Occipital lobe (tissue), 1 donor: ENCODE measurements at regions not wholly inside any gene's neighbourhood (a gene's known extent, or its start where the extent isn't known, plus 50 kb on each side); places are given as distances from the start of the nearest gene placed in this dataset.
"Not testable (repeated sequence)": the region's sequence is repeated elsewhere in the genome, so short reads cannot be mapped to it uniquely, and the experiment has no call there.

ENCODE experiments used
- DNase-seq: peaks from one replicate; lab custom pipeline; 2025; lab: John Stamatoyannopoulos, UW

GRCh38 chr9:31032206-31032605 is 1352.2 kb upstream of the ACO1 start:
- DNase-seq: no peak

- DNase-seq: no peak
Measured at GRCh38 chr9:31034311-31034710, 1350.1 kb upstream of the ACO1 start.

- DNase-seq: no peak
Measured at GRCh38 chr9:31040564-31040963, 1343.9 kb upstream of the ACO1 start.

GRCh38 chr9:31045810-31046209 is 1338.6 kb upstream of the ACO1 start:
- DNase-seq: no peak

- DNase-seq: not testable (repeated sequence)
Measured at GRCh38 chr9:31061592-31061991, 1322.9 kb upstream of the ACO1 start.

GRCh38 chr9:31065691-31066090 is 1318.8 kb upstream of the ACO1 start:
- no peak for DNase-seq

GRCh38 chr9:31067418-31067817 is 1317.0 kb upstream of the ACO1 start:
- no peak for DNase-seq

- DNase-seq: no peak
Measured at GRCh38 chr9:31071606-31072286, 1312.7 kb upstream of the ACO1 start.

- DNase-seq: no peak
Measured at GRCh38 chr9:31078175-31078574, 1306.3 kb upstream of the ACO1 start.

GRCh38 chr9:31084350-31084749 is 1300.1 kb upstream of the ACO1 start:
- no peak for DNase-seq

GRCh38 chr9:31089549-31090221 is 1294.8 kb upstream of the ACO1 start:
- DNase-seq: no peak

GRCh38 chr9:31100311-31100710 is 1284.1 kb upstream of the ACO1 start:
- no peak for DNase-seq

- no peak for DNase-seq
Measured at GRCh38 chr9:31103836-31104235, 1280.6 kb upstream of the ACO1 start.

GRCh38 chr9:31104249-31104648 is 1280.2 kb upstream of the ACO1 start:
- no peak for DNase-seq

- DNase-seq: no peak
Measured at GRCh38 chr9:31112491-31112890, 1272.0 kb upstream of the ACO1 start.

GRCh38 chr9:31114346-31114745 is 1270.1 kb upstream of the ACO1 start:
- no peak for DNase-seq

- no peak for DNase-seq
Measured at GRCh38 chr9:31119890-31120454, 1264.5 kb upstream of the ACO1 start.

GRCh38 chr9:31124389-31124788 is 1260.1 kb upstream of the ACO1 start:
- DNase-seq: no peak

- no peak for DNase-seq
Measured at GRCh38 chr9:31135567-31135966, 1248.9 kb upstream of the ACO1 start.

GRCh38 chr9:31136524-31136923 is 1247.9 kb upstream of the ACO1 start:
- DNase-seq: no peak

GRCh38 chr9:31137176-31138160 is 1247.0 kb upstream of the ACO1 start:
- no peak for DNase-seq

- DNase-seq: no peak
Measured at GRCh38 chr9:31140316-31140715, 1244.1 kb upstream of the ACO1 start.
